ENCODE measurements at regions not wholly inside any gene's neighbourhood (a gene's known extent, or its start where the extent isn't known, plus 50 kb on each side); places are given as distances from the start of the nearest gene placed in this dataset.

DNA sequence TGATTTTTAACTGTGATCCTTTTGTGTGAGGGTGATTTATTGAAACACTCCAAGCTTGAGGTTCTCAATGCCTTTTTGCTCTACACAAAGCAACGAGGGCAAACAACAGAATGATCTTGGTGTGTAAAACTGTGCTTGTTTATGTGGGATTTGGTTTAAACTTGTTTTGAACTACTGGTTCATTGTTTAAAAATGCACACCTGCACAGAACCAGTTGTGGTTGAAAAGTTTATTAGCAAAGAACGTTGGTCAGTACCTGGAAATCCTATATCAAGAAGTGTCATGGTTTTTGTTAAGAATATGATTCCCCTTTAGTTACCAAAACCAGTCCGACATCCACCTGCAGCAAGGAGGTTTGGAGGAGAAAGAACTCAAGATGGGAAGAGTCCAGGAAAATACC, 239.4 kb downstream of the WNT5A start:
- Histone ChIP-seq H3K9me3 (ENCODE audit: control insufficient read depth in 2 of 2, low read length in 2 of 2) (no peaks in the 10 kb centered on the region), H3K27ac (ENCODE audit: low read depth in 2 of 2, low read length in 2 of 2) (no peak overlapping the region), H3K9ac (ENCODE audit: low read depth in 1 of 2, low read length in 2 of 2) (no peak overlapping the region), H3K4me1 (ENCODE audit: control insufficient read depth in 2 of 2, insufficient read depth in 2 of 2, low read length in 2 of 2) (no peaks in the 10 kb centered on the region), H3K27me3 (ENCODE audit: control insufficient read depth in 2 of 2, insufficient read depth in 2 of 2, low read length in 2 of 2) (no peaks in the 10 kb centered on the region), H3K36me3 (ENCODE audit: control insufficient read depth in 2 of 2, insufficient read depth in 2 of 2, low read length in 2 of 2) (no peaks in the 10 kb centered on the region), H3K4me3 (ENCODE audit: low read length in 2 of 2) (no peak overlapping the region)

DNA sequence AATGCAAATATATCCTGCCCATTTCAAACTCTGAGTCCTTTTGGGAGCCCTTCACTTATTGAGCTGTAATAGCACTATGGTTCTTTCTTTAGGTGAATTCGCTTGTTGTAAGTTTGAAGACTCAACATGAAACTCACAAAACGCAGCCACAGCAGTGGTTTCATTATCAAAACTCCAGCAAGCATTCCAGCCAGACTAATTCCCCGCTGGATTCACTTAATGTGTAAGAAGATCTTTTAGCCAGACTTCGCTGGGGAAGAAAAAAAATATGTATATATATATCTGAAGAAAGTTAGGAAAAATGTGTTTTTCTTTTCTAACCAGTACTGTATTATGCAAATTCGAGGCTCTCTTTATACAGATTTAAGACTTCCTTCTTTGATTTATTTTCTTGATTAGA, 241.1 kb downstream of the WNT5A start:
- Histone ChIP-seq H3K9ac (ENCODE audit: low read depth in 1 of 2, low read length in 2 of 2) (no peak overlapping the region), H3K4me3 (ENCODE audit: low read length in 2 of 2) (no peak overlapping the region)

DNA sequence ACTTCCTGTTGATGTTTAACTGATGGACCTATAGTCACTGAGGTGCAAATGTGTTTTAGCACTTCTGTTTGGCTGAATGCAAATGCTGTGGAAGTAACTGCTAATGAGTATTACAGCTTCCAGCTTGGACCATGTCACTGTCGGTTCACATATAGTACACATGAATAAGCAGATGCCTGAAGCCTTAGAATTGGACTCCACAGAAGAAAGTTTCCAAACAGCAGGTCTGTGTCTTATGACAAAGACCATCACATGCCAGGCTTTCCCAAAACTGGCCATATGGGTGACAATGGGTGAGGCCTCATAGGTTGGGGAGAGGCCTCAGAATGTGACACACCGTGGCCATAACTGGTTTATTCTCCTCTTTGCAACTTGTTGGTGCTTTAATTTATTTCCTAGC, 241.8 kb downstream of the WNT5A start:
- H3K4me1 ChIP-seq (ENCODE audit: control insufficient read depth in 2 of 2, insufficient read depth in 2 of 2, low read length in 2 of 2), result no peaks in the 10 kb centered on the region
- H3K9ac ChIP-seq (ENCODE audit: low read depth in 1 of 2, low read length in 2 of 2), result no peak overlapping the region
- H3K4me3 ChIP-seq (ENCODE audit: low read length in 2 of 2), result no peak overlapping the region
- H3K27me3 ChIP-seq (ENCODE audit: control insufficient read depth in 2 of 2, insufficient read depth in 2 of 2, low read length in 2 of 2), result no peaks in the 10 kb centered on the region
- H3K36me3 ChIP-seq (ENCODE audit: control insufficient read depth in 2 of 2, insufficient read depth in 2 of 2, low read length in 2 of 2), result no peaks in the 10 kb centered on the region
- no peak overlapping the region for H3K27ac ChIP-seq (ENCODE audit: low read depth in 2 of 2, low read length in 2 of 2)
- H3K9me3 ChIP-seq (ENCODE audit: control insufficient read depth in 2 of 2, low read length in 2 of 2), result no peaks in the 10 kb centered on the region

More for the DNA sequence above, 241.1 kb downstream of the WNT5A start:
- Histone ChIP-seq H3K27me3 (ENCODE audit: control insufficient read depth in 2 of 2, insufficient read depth in 2 of 2, low read length in 2 of 2) (no peaks in the 10 kb centered on the region), H3K27ac (ENCODE audit: low read depth in 2 of 2, low read length in 2 of 2) (no peak overlapping the region), H3K4me1 (ENCODE audit: control insufficient read depth in 2 of 2, insufficient read depth in 2 of 2, low read length in 2 of 2) (no peaks in the 10 kb centered on the region), H3K36me3 (ENCODE audit: control insufficient read depth in 2 of 2, insufficient read depth in 2 of 2, low read length in 2 of 2) (no peaks in the 10 kb centered on the region), H3K9me3 (ENCODE audit: control insufficient read depth in 2 of 2, low read length in 2 of 2) (no peaks in the 10 kb centered on the region)

DNA sequence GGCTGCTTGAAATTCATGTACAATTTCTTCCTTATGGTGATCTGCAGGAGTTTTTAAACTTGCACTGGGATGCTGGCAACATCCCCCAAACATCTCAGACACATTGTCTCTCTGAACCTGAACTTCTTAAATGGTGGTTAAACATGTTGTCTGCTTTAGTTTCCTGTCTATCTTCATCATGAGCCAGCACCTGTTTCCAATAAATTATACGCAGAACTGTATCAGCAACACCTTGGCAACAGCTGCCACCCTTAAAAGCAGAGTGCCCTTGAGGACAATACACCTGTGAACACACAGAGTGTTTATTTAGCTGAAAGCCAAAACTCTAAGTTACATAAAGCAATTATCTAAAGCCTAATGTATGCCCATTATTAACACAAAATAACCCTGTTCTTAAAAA, 242.9 kb downstream of the WNT5A start:
- no peak overlapping the region for H3K27ac ChIP-seq (ENCODE audit: low read depth in 2 of 2, low read length in 2 of 2)
- no peaks in the 10 kb centered on the region for H3K4me1 ChIP-seq (ENCODE audit: control insufficient read depth in 2 of 2, insufficient read depth in 2 of 2, low read length in 2 of 2)
- H3K27me3 ChIP-seq (ENCODE audit: control insufficient read depth in 2 of 2, insufficient read depth in 2 of 2, low read length in 2 of 2), result no peaks in the 10 kb centered on the region
- H3K36me3 ChIP-seq (ENCODE audit: control insufficient read depth in 2 of 2, insufficient read depth in 2 of 2, low read length in 2 of 2), result no peaks in the 10 kb centered on the region
- H3K9me3 ChIP-seq (ENCODE audit: control insufficient read depth in 2 of 2, low read length in 2 of 2), result no peaks in the 10 kb centered on the region
- no peak overlapping the region for H3K4me3 ChIP-seq (ENCODE audit: low read length in 2 of 2)
- no peak overlapping the region for H3K9ac ChIP-seq (ENCODE audit: low read depth in 1 of 2, low read length in 2 of 2)

DNA sequence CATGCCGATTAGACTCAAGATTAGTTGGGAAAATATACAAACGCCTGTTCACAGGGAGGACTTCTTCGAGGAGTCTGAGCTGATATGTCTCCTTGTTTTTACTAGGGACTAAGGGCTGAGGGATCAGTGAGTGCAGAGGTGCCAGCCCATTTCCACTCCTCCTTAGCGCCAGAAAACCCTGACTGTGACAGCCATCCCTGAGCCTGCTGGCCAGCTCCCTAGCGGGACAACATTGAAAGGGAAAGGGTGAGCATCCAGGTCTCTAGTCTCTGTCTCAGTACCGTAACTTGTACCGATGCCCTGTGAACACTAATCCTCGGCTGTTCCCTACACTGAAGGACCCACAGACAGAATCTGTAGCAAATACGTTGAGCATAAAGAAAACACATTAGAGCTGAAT, 243.4 kb downstream of the WNT5A start:
- Histone ChIP-seq H3K4me3 (ENCODE audit: low read length in 2 of 2) (no peak overlapping the region), H3K27ac (ENCODE audit: low read depth in 2 of 2, low read length in 2 of 2) (no peak overlapping the region), H3K9me3 (ENCODE audit: control insufficient read depth in 2 of 2, low read length in 2 of 2) (no peaks in the 10 kb centered on the region), H3K9ac (ENCODE audit: low read depth in 1 of 2, low read length in 2 of 2) (no peak overlapping the region), H3K36me3 (ENCODE audit: control insufficient read depth in 2 of 2, insufficient read depth in 2 of 2, low read length in 2 of 2) (no peaks in the 10 kb centered on the region), H3K4me1 (ENCODE audit: control insufficient read depth in 2 of 2, insufficient read depth in 2 of 2, low read length in 2 of 2) (no peaks in the 10 kb centered on the region), H3K27me3 (ENCODE audit: control insufficient read depth in 2 of 2, insufficient read depth in 2 of 2, low read length in 2 of 2) (no peaks in the 10 kb centered on the region)

DNA sequence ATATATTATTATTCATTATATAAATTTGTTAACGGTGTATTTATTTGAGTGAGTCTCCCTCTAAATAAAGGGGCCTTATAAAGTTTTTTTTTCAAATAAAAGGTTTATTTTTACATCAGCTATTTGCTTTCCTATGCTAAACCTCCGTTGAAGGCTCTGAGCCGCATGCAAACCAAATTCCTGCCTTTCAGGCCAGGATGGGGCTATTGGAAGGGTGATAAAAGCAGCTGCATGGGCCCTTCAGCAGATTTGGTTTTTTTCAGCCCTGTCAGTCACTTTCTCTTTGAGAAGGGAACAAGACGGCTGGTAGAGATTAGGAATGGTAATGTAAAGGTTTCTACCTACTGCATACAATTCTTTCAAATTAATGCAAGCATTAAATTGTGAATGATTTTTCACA, 244.2 kb downstream of the WNT5A start:
- H3K27ac ChIP-seq (ENCODE audit: low read depth in 2 of 2, low read length in 2 of 2), result no peak overlapping the region
- H3K9me3 ChIP-seq (ENCODE audit: control insufficient read depth in 2 of 2, low read length in 2 of 2), result no peaks in the 10 kb centered on the region
- no peak overlapping the region for H3K4me3 ChIP-seq (ENCODE audit: low read length in 2 of 2)
- H3K4me1 ChIP-seq (ENCODE audit: control insufficient read depth in 2 of 2, insufficient read depth in 2 of 2, low read length in 2 of 2), result no peaks in the 10 kb centered on the region
- no peaks in the 10 kb centered on the region for H3K27me3 ChIP-seq (ENCODE audit: control insufficient read depth in 2 of 2, insufficient read depth in 2 of 2, low read length in 2 of 2)
- no peaks in the 10 kb centered on the region for H3K36me3 ChIP-seq (ENCODE audit: control insufficient read depth in 2 of 2, insufficient read depth in 2 of 2, low read length in 2 of 2)
- H3K9ac ChIP-seq (ENCODE audit: low read depth in 1 of 2, low read length in 2 of 2), result no peak overlapping the region

DNA sequence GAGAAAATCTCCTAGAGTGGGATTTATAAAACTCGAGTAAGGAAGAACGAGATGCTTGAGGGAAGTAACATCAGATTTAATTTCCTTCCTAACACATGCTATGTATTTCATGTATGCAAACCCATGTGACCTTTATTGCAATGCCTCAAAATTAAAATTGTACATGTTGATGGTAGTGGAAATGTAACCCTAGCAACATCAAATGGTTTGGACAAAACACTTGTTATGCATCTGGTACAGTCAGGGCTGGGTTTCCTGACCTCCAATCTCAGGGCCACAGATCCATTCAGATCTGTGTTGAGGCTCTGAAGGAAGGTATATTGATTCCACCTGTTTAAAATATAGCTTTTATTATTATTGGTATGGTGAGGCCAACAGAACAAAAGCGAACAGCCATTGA, 246.0 kb downstream of the WNT5A start:
- H3K4me1 ChIP-seq (ENCODE audit: control insufficient read depth in 2 of 2, insufficient read depth in 2 of 2, low read length in 2 of 2), result no peaks in the 10 kb centered on the region
- no peaks in the 10 kb centered on the region for H3K36me3 ChIP-seq (ENCODE audit: control insufficient read depth in 2 of 2, insufficient read depth in 2 of 2, low read length in 2 of 2)
- H3K27ac ChIP-seq (ENCODE audit: low read depth in 2 of 2, low read length in 2 of 2), result no peak overlapping the region
- no peak overlapping the region for H3K9ac ChIP-seq (ENCODE audit: low read depth in 1 of 2, low read length in 2 of 2)
- H3K4me3 ChIP-seq (ENCODE audit: low read length in 2 of 2), result no peak overlapping the region
- no peaks in the 10 kb centered on the region for H3K27me3 ChIP-seq (ENCODE audit: control insufficient read depth in 2 of 2, insufficient read depth in 2 of 2, low read length in 2 of 2)
- no peaks in the 10 kb centered on the region for H3K9me3 ChIP-seq (ENCODE audit: control insufficient read depth in 2 of 2, low read length in 2 of 2)

DNA sequence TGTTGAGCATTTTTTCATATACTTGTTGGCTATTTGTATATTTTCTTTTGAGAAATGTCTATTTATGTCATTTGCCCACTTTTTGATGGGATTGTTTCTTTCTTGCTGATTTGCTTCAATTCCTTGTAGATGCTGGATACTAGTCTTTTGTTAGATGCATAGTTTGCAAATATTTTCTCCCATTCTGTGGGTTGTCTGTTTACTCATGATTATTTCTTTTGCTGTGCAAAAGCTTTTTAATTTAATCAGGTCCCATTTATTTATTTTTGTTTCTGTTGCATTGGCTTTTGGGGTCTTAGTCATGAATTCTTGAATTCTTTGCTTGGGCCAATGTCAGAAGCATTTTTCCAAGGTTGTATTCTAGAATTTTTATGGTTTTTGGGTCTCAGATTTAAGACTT, 251.7 kb downstream of the WNT5A start:
- no peaks in the 10 kb centered on the region for H3K27me3 ChIP-seq (ENCODE audit: control insufficient read depth in 2 of 2, insufficient read depth in 2 of 2, low read length in 2 of 2)
- H3K27ac ChIP-seq (ENCODE audit: low read depth in 2 of 2, low read length in 2 of 2), result no peak overlapping the region
- H3K4me1 ChIP-seq (ENCODE audit: control insufficient read depth in 2 of 2, insufficient read depth in 2 of 2, low read length in 2 of 2), result no peaks in the 10 kb centered on the region
- no peaks in the 10 kb centered on the region for H3K9me3 ChIP-seq (ENCODE audit: control insufficient read depth in 2 of 2, low read length in 2 of 2)
- H3K9ac ChIP-seq (ENCODE audit: low read depth in 1 of 2, low read length in 2 of 2), result no peak overlapping the region
- H3K36me3 ChIP-seq (ENCODE audit: control insufficient read depth in 2 of 2, insufficient read depth in 2 of 2, low read length in 2 of 2), result no peaks in the 10 kb centered on the region
- H3K4me3 ChIP-seq (ENCODE audit: low read length in 2 of 2), result no peak overlapping the region

DNA sequence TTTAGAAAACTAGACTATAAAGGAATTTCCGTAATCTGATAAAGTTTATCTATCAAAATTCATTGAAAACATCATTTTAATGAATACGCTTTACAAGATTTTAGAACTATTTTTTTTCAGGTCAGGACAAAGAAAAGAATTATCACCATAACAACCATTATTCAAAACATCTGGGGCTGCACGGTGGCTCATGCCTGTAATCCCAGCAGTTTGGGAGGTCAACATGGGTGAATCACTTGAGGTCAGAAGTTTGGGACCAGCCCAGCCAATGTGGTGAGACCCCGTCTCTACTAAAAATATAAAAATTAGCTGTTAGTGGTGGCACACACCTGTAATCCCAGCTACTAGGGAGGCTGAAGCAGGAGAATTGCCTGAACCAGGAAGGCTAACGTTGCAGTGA, 260.4 kb downstream of the WNT5A start:
- H3K27ac ChIP-seq (ENCODE audit: low read depth in 2 of 2, low read length in 2 of 2), result no peak overlapping the region
- H3K27me3 ChIP-seq (ENCODE audit: control insufficient read depth in 2 of 2, insufficient read depth in 2 of 2, low read length in 2 of 2), result no peaks in the 10 kb centered on the region
- H3K4me1 ChIP-seq (ENCODE audit: control insufficient read depth in 2 of 2, insufficient read depth in 2 of 2, low read length in 2 of 2), result no peaks in the 10 kb centered on the region
- H3K36me3 ChIP-seq (ENCODE audit: control insufficient read depth in 2 of 2, insufficient read depth in 2 of 2, low read length in 2 of 2), result no peaks in the 10 kb centered on the region
- no peak overlapping the region for H3K4me3 ChIP-seq (ENCODE audit: low read length in 2 of 2)
- no peaks in the 10 kb centered on the region for H3K9me3 ChIP-seq (ENCODE audit: control insufficient read depth in 2 of 2, low read length in 2 of 2)
- H3K9ac ChIP-seq (ENCODE audit: low read depth in 1 of 2, low read length in 2 of 2), result no peak overlapping the region

DNA sequence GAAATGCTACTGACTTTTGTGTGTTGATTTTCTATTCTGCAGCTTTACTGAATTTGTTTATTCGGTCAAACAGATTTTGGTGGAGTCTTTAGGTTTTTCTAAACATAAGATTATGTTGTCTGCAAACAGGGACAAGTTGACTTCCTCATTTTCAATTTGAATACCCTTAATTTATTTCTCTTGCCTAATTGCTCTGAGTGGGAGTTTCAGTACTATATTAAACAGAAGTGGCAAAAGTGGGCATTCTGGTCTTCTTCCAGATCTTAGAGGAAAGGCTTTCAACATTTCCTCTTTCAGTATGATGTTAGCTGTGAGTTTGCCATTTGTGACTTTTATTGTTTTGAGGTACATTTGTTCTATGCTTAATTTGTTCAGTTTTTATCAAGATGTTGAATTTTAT, 268.5 kb downstream of the WNT5A start:
- no peaks in the 10 kb centered on the region for H3K9me3 ChIP-seq (ENCODE audit: control insufficient read depth in 2 of 2, low read length in 2 of 2)
- no peaks in the 10 kb centered on the region for H3K36me3 ChIP-seq (ENCODE audit: control insufficient read depth in 2 of 2, insufficient read depth in 2 of 2, low read length in 2 of 2)
- no peak overlapping the region for H3K4me3 ChIP-seq (ENCODE audit: low read length in 2 of 2)
- no peak overlapping the region for H3K9ac ChIP-seq (ENCODE audit: low read depth in 1 of 2, low read length in 2 of 2)
- H3K27me3 ChIP-seq (ENCODE audit: control insufficient read depth in 2 of 2, insufficient read depth in 2 of 2, low read length in 2 of 2), result no peaks in the 10 kb centered on the region
- no peak overlapping the region for H3K27ac ChIP-seq (ENCODE audit: low read depth in 2 of 2, low read length in 2 of 2)
- H3K4me1 ChIP-seq (ENCODE audit: control insufficient read depth in 2 of 2, insufficient read depth in 2 of 2, low read length in 2 of 2), result no peaks in the 10 kb centered on the region

DNA sequence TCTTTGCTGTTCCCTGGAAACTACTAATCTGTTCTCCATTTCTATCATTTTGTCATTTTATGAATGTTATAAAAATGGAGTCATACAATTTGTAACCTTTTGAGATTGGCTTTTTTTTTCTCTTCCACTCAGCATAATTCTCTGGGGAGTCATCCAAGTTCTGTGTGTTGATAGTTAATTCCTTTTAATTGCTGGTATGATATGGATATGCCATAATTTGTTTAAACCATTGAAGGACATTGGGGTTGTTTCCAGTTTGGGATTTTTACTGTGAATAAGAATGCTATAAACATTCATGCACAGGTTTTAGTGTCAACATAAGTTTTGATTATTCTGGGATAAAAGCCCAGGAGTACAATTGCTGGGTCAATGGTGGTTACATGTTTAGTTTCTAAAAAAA, 279.4 kb downstream of the WNT5A start:
- Histone ChIP-seq H3K27ac (ENCODE audit: low read depth in 2 of 2, low read length in 2 of 2) (no peak overlapping the region), H3K9ac (ENCODE audit: low read depth in 1 of 2, low read length in 2 of 2) (no peak overlapping the region), H3K4me3 (ENCODE audit: low read length in 2 of 2) (no peak overlapping the region), H3K27me3 (ENCODE audit: control insufficient read depth in 2 of 2, insufficient read depth in 2 of 2, low read length in 2 of 2) (no peaks in the 10 kb centered on the region), H3K9me3 (ENCODE audit: control insufficient read depth in 2 of 2, low read length in 2 of 2) (no peaks in the 10 kb centered on the region), H3K36me3 (ENCODE audit: control insufficient read depth in 2 of 2, insufficient read depth in 2 of 2, low read length in 2 of 2) (no peaks in the 10 kb centered on the region), H3K4me1 (ENCODE audit: control insufficient read depth in 2 of 2, insufficient read depth in 2 of 2, low read length in 2 of 2) (no peaks in the 10 kb centered on the region)

All from mucosa of rectum (tissue), 2 donors.